ENCODE measurements at regions not wholly inside any gene's neighbourhood (a gene's known extent, or its start where the extent isn't known, plus 50 kb on each side); places are given as distances from the start of the nearest gene placed in this dataset.
"Not testable (repeated sequence)": the region's sequence is repeated elsewhere in the genome, so short reads cannot be mapped to it uniquely, and the experiment has no call there.

DNA sequence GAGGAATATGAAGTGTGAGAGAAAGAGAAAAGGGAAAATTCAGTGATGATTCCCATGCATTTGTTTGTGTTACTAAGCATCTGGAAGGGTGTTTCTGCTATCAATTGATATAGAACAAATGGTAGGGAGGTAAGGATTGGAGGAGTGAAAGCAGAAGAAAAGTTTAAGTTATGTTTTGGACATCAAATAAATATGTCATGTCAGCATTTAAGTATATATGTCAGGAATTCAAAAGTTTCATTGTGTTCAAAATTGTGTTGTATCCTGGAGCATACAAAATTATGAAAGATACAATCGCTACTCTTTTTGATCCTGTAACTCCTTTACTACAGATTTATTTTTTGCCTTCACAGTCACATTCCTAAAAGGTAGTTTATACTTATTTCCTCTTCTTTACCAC is 885.8 kb downstream of the KCNA4 start:
- no peak for DNase-seq

DNA sequence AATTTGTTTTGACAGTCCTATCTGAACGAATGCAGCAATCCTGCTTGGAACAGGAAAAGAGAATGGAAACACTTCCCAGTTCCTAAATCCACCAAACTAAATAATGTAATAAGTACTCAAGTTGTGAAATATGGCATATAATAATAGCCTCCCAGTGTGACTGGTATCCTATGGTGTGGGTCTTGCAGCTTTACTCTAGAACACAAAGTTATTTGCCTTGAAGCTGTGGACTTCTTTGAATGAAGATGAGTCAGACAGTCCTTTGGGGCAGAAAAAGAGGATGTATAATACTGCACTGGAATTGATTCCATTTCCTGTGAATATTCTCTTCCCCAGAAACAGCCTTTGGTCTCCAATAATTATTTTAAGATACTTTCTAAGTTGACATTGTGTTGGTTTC is 887.0 kb downstream of the KCNA4 start:
- no peak for DNase-seq

DNA sequence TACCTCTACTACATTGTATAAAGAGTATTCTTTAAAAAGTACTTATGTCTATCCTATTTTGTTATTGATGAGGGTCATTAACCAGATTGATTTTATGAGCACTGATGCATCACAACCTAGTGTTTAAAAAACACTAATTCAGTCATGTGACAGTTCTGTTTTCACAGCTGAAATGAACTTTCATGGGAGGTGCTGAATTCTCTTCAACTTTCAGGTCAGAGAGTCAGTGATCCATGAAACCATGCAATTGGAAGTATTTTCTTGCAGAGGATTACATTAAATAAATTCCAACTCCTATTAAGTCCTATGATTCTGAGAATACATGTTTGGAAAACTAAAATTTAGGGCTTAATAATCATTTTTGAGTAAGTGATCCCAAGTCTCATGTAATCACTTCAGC is 889.4 kb downstream of the KCNA4 start:
- DNase-seq = no peak

DNA sequence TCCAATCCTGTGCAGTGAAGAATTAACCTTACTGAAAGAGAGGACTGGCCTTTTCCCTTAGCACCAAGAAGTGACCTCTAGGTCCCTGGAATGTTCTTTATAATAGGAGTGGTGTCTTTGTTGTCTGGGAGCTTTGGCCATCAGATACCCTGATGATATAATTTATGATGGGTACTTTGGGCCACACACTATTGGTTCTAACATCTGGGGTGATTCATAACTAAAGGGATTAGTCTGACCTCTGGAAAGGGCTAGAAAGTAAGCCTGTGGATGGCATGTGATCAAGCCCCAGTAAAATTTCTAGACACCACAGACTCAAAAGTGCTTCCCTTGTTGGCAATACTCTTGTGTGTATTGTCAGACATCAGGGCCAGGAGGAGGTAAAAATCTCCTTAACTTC is 891.2 kb downstream of the KCNA4 start:
- DNase-seq = no peak

DNA sequence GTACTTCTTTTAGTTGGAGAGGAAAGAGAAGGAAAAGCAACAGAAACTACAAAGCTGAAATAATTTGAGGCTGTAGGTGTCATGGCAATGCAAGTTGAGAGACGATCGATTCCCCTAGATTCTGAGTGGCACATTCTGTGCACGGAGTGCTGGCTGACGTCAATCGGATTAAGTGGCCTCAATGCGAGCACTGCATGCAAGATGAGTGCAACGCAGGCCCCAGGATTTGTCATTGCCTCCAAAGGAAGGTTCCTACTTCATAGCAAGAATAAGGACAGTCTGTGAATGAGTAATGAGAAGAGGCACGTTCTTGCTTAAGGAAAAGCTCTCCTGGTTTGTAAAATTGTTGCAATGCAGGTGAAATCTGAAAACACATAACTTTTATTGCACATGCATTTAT is 892.4 kb downstream of the KCNA4 start:
- no peak for DNase-seq

DNA sequence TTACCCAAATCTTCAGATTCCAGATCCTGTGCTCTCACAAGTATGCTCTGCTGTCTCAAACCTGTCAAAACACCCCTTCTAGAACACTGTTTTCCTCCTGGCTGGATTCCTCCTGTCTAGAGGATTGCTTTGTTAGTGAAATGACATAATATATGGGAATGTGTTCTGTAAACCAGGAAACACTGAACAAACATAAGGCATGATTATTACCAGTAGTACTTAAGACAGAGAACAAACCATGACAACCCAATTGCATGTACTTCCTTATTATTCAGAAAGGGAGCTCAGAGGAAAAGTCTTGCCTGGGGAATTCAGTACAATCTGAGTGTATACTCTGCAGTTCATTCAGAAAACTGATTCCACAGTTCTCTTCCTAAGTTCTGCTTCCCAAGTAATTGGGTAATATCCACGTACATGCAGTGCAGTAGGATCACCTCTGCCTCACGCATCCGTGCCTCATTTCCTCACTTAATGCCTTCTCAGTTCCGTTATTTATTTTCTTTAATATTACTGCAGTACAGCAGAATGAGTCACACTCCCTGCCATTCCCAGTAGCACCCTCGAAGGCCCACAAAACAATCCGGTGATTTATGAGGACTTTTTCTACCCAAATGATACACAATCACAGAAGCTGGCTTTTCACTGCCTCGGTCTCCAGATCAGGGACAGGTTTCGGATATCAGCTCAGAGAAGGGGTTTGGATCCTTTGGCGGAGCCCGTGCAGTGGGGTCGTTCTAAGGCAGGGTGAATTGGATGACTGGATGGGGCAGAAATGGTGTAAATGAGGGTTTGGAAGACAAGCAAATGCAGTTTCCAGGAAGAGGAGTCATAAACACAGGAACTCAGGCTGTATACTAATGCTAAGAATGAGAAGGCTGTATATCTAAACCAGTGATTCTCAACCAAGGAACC is 896.9 kb downstream of the KCNA4 start:
- DNase-seq = no peak

DNA sequence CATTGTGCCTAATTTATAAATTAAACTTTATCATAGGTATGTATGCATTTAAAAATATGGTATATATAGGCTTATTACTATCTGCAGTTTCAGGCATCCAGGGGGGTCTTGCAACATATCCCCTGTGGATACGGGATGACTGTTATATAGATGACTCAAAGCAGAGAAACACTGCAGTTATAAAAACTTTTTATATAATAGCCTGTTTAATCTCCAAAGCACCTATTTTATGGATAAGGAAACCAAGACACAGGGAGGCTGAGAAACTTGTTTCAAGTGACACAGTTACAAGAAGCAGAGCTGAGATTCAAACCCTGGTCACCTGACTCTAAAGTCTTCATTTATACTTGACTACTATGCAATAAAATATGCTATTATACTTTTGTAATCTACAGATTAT is 897.7 kb downstream of the KCNA4 start:
- DNase-seq = no peak

DNA sequence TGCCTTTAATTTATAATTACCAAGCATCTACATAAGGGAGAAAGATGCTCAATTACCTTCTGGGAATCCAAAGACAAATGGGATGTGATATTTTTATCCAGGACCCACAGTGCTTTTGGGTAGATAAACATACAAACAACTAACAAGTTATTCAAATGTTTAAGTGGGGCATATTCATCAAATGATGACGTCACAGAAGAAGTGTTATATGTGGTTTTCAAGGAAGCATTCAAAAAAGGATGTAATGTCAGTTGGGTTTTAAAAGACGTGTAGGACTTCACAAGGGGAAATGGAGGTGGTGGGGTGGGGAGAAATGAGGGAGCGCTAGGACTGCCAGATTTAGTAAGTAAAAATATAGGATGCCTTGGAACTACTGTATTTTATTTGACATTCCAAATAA is 915.9 kb downstream of the KCNA4 start:
- no peak for DNase-seq

DNA sequence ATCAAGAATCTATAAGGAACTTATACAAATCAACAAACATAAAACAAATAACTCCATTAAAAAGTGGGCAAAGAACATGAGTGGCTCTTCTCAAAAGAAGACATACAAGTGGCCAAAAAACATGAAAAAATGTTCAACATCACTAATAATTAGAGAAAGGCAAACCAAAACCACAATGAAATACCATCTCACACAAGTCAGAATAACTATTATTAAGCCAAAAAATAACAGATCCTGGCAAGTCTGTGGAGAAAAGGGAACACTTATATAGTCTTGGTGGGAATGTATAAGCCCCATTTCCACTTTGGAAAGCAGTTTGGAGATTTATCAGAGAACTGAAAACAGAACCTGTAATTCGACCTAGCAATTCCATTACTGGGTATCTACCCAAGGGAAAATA is 921.0 kb downstream of the KCNA4 start:
- no peak for DNase-seq

DNA sequence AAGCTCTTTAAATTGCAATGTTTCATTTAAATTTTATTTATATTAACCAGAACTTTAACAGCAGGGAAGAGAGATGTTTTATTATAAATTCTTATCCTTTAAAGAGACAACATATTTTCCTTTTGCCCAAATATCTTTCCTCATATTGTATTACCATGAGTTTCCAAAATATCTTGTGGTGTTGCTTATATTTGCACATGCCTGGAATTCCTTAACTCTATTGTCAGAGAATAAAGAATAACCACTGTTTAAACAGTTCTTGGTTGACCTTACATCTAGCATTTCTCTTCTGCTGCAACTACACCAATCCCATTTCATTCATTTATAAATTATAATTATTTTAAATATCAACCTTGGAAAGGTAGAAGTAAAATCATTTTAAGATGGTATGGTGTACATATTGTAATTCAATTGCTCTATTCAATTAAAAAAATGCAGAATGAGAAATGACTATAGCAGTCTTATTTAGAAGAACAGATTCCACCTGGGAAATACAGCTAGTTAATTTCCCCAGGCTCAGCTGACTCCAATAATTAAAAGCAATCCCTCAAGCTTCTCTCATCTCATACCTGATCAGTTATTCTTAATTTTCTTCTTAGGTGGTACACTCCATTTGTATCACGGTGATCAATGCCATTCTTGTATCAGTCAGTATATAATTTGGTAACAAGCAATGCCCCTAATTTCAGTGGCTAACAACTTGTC is 923.3 kb downstream of the KCNA4 start:
- DNase-seq = no peak

DNA sequence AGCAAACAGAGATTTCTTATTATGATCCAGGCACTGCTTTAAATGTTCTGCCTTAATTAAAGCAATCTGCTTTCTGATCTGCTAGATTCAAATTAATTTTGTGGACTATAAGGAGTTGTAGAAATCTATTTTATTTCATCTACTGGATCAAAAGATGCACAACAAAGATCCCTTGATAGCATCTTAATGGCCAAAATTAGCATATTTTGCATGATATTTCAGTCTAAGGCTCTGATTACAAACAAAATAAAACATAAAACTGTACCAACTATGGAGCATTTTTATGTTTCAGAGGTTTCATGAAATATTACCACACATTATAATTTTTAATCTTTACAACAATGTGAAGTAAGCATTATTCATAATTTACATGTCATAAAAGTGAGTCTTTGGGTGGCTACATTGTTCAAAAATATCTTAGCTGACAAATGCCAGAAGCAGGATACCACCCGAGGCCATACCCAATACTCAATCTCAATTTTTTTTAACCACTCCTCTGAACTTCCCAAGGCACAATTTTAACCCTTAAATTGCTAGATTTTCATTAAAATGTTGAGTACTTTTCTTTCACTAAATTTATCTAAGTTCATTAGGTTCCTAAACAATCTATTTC is 929.5 kb downstream of the KCNA4 start:
- DNase-seq = no peak

DNA sequence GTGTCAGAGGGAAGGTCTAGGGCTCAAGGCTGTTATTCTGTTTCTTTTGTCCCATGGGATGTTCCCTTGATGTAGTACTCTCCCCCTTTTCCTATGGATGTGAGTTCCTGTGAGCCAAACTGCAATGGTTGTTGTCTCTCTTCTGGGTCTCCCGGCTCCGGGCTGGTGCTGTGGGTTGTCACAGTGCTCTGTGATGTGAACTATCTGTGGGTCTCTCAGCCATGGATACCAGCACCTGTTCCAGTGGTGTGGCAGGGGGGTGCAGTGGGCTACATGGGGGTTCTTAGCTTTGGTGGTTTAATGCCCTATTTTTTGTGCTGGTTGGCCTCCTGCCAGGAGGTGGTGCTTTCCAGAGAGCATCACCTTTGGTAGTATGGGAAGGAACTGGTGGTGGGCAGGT is 941.1 kb downstream of the KCNA4 start:
- DNase-seq = no peak

DNA sequence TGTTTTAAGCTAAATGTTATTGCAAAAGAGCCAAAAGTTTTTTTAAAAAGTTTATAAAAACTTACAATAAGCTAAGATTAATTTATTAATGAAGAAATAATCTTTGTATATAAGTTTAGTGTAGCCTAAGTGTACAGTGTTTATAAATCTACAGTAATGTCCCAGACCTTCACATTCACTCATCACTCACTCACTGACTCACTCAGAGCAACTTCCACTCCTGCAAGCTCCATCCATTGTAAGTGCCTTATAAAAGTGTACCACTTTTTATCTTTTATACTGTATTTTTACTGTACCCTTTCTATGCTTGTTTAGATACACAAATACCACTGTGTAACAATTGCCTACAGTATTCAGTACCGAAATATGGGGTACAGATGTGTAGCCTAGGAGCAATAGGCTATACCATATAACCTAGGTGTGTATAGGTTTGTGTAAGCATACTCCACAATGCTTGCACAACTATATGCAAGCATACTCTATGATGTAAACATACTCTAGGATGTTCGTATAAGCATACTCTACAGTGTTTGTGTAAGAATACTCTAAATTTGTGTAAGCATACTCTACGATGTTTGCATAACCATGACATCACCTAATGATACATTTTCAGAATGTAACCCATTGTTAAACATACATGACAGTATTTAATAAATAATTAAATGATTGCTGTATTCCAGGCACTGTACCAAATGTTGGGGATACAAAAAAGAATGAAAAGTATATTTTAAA is 953.0 kb downstream of the KCNA4 start:
- no peak for DNase-seq

DNA sequence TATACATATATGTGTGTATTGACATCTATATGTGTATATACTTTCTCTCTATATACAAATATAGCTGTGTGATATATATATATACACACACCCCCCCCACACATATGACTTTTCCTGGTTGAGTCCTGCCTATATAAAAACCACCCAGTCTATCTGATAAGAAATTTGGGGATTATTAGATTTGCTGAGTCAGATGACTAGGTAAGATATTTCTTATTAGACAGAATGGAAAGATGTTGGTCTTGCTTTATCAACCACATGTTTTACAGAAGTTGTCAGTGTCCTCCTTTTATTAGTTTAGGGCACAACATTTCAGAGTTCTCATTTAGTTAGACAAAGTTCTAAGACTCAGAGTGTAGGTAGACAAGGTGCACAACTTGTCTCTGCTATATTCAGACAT is 953.3 kb downstream of the METTL15 start:
- DNase-seq = no peak

DNA sequence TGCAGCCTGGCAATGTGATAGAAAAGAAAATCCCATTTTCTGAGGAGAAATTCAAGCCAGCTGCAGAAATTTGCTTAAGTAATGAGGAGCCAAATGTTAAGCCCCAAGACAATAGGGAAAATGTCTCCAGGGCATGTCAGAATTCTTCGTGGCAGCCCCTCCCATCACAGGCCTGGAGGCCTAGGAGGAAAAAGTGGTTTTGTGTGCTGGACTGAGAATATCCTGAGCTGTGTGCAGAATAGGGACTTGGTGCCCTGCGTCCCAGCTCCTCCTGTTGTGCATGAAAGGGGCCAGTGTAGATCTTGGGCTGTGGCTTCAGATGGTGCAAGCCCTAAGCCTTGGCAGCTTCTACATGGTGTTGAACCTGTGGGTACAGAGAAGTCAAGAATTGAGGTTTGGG is 948.3 kb downstream of the METTL15 start:
- DNase-seq = not testable (repeated sequence)

DNA sequence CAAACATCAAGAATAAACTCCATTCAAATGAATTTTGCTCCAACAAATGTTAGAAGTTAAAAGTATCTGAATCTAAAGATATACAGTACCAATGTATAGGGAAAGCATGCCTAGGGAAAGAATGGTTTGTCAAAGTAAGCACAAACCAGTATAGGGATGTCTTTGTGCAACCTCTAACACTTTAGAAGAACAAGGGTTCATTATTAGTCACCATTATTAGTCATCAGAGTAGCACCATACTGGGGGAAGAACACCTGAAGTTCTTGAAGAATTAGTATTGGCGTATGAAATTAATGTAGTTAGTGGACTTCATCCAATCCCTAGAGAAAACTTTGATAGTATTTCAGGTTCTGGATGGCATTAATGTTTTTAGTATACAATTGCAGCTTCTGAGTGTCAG is 943.7 kb downstream of the METTL15 start:
- no peak for DNase-seq

DNA sequence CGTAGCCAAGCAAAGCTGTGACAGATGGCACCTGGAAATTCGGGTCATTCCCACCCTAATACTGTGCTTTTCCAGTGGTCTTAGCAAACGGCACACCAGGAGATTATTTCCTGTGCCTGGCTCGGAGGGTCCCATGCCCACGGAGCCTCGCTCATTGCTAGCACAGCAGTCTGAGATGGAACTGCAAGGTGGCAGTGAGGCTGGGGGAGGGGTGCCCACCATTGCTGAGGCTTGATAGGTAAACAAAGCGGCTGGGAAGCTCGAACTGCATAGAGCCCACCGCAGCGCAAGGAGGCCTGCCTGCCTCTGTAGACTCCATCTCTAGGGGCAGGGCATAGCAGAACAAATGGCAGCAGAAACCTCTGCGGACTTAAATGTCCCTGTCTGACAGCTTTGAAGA is 942.8 kb downstream of the METTL15 start:
- not testable (repeated sequence) for DNase-seq

DNA sequence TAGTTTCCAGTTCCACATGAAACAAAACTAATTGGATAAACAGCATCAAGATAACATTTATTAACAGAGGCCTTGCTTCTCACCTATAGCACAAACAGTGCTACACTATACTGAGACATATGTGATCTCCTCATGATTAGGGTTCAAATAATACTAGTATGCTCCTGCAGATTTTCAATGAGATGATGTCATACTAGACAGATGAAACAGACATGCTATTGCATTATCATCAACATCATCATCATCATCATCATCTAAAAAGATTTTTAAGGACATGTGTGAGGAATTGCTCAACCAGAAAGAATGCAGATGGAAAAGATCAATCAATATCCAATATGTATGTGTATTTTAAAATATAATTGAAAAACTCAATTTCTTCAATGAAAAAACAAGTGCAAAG is 932.3 kb downstream of the METTL15 start:
- no peak for DNase-seq

DNA sequence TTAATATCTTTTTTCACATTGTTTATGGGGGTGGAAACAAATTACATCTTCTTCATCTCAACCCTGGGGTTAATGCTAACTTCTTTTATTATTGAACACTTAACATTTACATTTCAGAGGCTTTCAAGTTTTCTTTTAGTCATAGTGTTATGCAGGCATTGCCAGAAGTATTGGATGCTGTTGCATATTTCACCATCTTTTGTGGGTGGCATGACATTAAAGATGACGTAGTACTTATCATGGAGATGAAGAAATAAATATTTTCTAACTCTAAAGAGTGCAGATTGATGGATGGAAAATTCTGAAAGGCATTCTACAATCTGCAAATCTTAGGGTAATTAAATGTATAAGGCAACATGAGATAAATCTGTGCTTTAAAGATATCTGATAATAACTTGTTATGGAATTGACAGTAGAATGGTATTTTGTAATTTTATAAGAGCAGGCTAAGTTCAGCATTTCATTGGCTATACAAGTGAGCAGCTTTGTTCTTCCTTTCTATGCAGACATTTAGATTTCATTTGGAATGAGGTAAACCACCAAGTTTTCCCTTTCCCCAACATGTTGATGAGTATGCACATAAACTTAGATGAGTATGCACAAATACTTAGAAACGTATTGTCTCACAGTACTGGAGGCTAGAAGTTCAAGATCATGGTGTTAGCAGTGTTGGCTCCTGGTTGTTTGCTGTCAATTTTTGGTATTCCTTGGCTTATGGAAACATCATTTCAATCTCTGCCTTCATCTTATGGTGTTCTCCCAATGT is 924.4 kb downstream of the METTL15 start:
- no peak for DNase-seq

DNA sequence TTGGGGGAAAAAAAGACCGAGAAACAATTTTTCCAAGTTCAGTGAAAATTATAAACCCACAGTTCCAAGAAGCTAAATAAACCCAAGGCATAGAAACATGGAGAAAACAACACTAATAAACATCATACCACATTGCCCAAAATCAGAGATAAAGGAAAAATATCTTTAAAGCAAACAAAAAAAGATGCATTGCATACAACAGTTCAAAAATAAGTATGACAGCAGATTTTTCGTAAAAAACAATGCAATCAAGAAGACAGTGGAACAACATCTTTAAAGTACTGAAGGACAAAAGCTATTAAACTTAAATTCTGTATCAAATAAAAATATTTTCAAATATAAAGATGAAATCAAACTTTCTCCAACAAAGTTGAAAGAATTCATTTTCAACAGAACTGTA is 921.3 kb downstream of the METTL15 start:
- no peak for DNase-seq

DNA sequence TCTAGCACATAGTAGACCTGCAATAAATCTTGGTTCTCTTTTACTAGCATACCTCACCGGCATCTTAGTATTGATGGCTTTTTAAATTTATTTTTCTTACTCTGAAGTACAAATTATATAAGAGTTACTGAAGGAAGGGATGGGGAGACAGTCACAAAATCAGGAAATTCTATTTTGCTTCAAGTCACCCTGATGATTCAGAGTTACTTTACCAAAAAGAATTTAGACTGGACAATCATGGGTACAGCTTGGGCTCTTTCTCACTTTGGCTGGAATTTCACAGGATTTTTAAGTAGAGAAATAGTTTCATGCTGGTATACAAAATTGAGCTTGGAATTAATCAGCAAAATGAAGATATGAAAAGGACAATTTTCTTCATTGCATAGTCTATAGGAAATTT is 919.2 kb downstream of the METTL15 start:
- DNase-seq = no peak

DNA sequence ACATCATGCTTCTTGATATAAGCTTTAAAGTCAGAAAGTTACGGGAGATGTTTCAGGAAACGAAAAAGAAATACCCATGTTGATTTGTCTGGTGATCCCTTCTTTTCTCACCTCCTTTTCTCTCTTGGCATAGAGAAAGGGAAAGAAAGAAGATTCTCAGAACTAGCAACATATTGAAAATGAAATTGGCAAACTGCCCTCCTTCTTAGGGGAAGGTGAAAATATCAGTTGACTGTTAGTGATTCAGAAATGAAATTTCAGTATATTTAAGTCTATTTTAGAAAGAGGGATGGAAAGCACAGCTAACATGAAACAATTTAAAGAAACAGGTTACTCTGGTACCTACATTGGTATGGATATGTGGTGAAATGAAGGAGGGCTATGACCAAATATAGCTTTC is 918.1 kb downstream of the METTL15 start:
- no peak for DNase-seq

DNA sequence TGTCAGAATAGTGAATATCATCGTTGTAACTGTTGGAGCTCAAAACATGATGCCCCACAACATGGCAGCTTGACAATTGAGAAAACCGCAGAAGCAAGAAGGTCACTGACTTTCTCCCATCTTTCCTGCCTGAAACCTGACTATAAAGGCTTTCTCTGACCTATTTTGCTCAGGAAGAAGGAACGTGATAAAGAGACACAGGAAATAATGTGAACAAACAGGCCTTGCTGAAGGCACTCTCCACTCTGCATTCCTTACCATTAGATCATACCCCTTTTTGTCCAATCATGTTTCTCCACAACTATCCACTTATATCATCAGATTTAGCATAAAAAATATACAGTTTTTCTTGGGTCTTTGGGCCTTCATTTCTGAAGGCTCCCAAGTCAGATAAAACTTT is 916.8 kb downstream of the METTL15 start:
- DNase-seq = no peak

Measured in hematopoietic multipotent progenitor cell treated with erythropoietin and hydrocortisone succinate and interleukin-3 and kit ligand, for 6 days (in vitro differentiated cells).